GM18502 (cell line): ENCODE measurements at regions not wholly inside any gene's neighbourhood (a gene's known extent, or its start where the extent isn't known, plus 50 kb on each side); places are given as distances from the start of the nearest gene placed in this dataset.
"Not testable (repeated sequence)": the region's sequence is repeated elsewhere in the genome, so short reads cannot be mapped to it uniquely, and the experiment has no call there.

Experiments used
- ATAC-seq: cut with Tn5 transposase; IDR thresholded peaks from one replicate; pipeline ENCODE4 v1.9.1; 2021; ENCODE audit warnings: mild to moderate bottlenecking; ENCODE audit not compliant: unreplicated experiment, poor library complexity

GRCh38 chr3:150141790-150142326 lies 171.2 kb upstream of the PFN2 start:
- no peak for ATAC-seq

- no peak for ATAC-seq
Observed at GRCh38 chr3:150140614-150141321, 170.1 kb upstream of the PFN2 start.

- no peak for ATAC-seq
Observed at GRCh38 chr3:150138824-150139223, 168.1 kb upstream of the PFN2 start.

- no peak for ATAC-seq
Observed at GRCh38 chr3:150136242-150136641, 165.5 kb upstream of the PFN2 start.

GRCh38 chr3:150135287-150135721 lies 164.6 kb upstream of the PFN2 start:
- no peak for ATAC-seq

- no peak for ATAC-seq
Observed at GRCh38 chr3:150133293-150133692, 162.6 kb upstream of the PFN2 start.

GRCh38 chr3:150132101-150132749 lies 161.5 kb upstream of the PFN2 start:
- no peak for ATAC-seq

GRCh38 chr3:150131663-150132062 lies 161.0 kb upstream of the PFN2 start:
- ATAC-seq: no peak

- no peak for ATAC-seq
Observed at GRCh38 chr3:150130404-150131100, 159.9 kb upstream of the PFN2 start.

- ATAC-seq: no peak
Observed at GRCh38 chr3:150129166-150129565, 158.5 kb upstream of the PFN2 start.

GRCh38 chr3:150128126-150128525 lies 157.4 kb upstream of the PFN2 start:
- ATAC-seq: no peak

GRCh38 chr3:150127011-150127490 lies 156.4 kb upstream of the PFN2 start:
- ATAC-seq: no peak

GRCh38 chr3:150124142-150124541 lies 153.4 kb upstream of the PFN2 start:
- no peak for ATAC-seq

- ATAC-seq: not testable (repeated sequence)
Observed at GRCh38 chr3:150123249-150123648, 152.6 kb upstream of the PFN2 start.

GRCh38 chr3:150118219-150118618 lies 147.5 kb upstream of the PFN2 start:
- no peak for ATAC-seq

- no peak for ATAC-seq
Observed at GRCh38 chr3:150117076-150117475, 146.4 kb upstream of the PFN2 start.

GRCh38 chr3:150116196-150116595 lies 145.5 kb upstream of the PFN2 start:
- no peak for ATAC-seq

GRCh38 chr3:150114873-150115540 lies 144.3 kb upstream of the PFN2 start:
- peak; percentile 99 for ATAC-seq

GRCh38 chr3:150114273-150114672 lies 143.6 kb upstream of the PFN2 start:
- no peak for ATAC-seq

- no peak for ATAC-seq
Observed at GRCh38 chr3:150110097-150110496, 139.4 kb upstream of the PFN2 start.
